HG03442 (cell line): ENCODE measurements at regions not wholly inside any gene's neighbourhood (a gene's known extent, or its start where the extent isn't known, plus 50 kb on each side); places are given as distances from the start of the nearest gene placed in this dataset.

Experiments used
- ATAC-seq: cut with Tn5 transposase; IDR thresholded peaks from one replicate; pipeline ENCODE4 v1.9.1; 2021; ENCODE audit warnings: mild to moderate bottlenecking, moderate library complexity; ENCODE audit not compliant: unreplicated experiment

DNA sequence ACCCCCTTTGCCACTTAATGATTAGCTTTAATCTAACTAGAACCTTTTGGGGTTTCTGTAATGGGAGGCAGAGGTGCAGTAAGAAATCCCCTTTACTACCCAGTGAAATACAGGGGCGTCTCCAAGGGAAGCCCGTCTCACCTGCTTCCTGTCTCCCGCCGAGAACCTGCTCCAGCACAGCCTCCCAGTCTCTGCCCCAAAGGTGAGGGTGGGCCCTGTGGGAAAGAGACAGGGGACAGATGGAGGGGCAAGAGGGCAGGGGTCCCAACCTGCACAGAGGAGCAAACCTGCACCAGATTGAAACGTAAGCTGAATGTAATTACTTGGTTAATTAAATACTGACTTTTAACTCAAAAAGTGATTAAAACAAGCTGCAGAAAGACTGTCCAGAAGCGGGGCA is 474.2 kb upstream of the SULF2 start:
- ATAC-seq = no peak

DNA sequence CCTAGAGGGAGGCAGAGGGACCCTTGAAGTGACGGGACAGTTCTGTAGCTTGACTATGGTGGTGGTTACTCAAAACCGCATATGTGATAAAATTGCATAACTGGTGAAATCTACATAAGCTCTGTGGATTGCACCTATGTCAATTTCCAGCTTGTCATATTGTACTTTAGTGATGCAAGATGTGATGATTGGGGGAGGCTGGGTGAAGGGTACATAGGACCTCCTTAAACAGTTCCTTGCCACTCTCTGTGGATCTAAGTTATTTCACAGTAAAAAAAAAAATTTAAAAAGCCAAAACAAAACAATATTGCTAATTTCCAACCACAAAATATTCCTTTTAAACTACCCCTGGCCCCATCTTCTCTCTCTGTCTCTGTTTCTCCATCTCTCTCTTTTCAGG is 472.6 kb upstream of the SULF2 start:
- no peak for ATAC-seq

DNA sequence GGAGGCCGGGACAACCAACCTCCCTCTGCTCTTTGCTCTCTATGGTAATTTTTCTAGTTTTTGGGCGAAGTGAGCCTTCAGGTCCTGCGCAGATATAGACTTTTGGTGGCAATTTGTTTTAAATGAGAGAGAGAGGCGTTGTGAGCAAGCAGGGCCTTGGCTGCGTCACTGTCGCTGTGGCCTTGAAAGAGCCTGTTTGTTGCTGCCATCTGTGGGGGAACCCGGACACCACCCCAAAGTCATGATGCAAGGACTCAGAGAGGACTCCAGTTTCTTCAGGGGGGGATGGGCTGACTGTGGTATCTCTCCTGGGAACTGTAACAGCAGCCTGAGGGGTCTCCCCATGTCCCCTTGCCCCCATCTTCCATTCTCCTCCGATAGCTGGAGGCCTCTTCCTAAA is 462.7 kb upstream of the SULF2 start:
- ATAC-seq = no peak

DNA sequence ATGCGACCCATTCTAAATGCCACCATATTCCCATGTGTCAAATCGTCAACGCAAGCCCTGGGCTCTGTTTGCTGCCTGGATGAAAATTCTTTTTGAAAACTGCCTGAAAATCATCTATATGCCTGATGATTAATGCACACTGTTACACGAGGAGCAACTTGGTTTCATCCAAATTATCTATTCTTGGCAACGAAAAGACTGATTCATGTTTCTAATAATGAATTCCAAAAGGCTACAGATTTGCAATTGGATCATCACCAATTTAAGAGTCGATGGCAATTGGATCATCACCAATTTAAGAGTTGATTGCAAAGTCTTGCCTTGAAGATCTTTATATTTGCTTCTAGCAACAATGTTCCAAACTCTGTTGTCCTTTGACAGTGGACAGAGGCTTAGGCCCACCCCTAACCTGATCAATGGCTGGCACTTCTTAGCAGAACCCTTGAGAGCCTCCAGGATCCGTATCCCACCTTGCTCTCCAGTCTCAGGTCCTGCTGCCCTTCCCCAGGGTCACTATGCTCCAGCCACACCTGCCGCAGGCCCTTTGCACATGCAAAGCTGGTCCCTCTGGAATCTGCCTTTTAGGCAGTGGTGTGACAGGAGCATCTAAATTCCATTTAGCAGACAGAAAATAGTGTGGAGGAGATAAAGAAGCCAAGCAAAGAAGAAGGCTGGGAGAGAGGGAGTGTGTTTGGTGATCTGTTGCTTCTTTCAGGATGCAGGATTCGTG is 460.9 kb upstream of the SULF2 start:
- no peak for ATAC-seq

DNA sequence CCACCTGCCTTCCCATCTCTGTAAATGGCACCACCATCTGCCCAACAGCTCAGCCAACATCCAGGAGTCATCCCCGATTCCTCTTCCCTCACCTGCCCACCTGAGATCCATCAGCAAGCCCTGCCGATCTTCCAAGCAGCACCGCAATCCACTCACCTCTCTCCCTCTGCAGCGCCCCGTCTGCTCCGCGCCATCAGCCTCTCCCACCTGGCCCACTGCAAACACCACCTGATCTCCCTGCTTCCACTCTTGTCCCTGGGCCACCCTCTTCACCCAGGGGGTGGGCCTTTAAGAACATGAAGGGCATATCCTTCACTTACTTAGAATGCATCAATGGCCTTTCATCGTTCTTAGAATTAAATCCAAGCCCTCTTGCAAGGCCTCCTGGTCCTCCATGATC is 457.3 kb upstream of the SULF2 start:
- no peak for ATAC-seq

DNA sequence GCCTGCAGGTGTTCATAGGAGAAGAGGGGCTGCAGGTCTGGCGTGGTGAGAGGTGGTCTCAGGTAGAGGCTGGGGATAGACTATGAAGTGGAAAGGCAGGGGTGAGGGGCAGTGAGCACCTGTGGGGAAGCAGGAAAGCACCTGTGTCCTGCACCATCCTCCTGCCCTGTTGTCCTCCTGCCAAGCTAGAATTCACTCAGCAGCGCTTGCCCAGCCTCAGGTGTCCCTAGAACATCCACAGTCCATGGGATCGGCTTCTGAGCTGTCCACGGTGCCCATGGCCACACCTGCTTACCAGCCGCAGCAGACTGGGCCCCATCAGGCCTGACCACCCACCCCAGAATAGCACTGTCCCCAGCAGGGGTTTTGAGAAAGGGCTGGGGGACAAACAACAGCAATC is 456.2 kb upstream of the SULF2 start:
- no peak for ATAC-seq

DNA sequence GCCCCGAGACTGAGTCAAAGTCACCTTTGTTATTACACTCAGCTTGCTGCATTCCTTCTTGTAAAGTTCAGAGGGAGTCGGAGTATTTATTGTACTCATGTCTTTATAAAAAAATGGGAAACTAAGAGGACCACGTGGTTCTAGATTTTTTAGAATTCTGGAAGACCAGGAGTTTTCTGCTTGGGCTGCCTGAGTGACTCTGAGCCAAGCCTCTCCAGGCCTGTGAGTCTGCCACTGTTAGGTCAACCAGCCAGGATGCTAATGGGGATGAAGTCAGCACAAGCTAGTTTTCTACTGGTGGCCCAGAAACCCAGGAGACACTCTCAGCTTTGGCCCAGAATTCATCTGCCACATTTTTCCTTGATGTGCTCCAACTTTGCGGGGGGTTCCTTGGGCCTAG is 453.5 kb upstream of the SULF2 start:
- no peak for ATAC-seq

DNA sequence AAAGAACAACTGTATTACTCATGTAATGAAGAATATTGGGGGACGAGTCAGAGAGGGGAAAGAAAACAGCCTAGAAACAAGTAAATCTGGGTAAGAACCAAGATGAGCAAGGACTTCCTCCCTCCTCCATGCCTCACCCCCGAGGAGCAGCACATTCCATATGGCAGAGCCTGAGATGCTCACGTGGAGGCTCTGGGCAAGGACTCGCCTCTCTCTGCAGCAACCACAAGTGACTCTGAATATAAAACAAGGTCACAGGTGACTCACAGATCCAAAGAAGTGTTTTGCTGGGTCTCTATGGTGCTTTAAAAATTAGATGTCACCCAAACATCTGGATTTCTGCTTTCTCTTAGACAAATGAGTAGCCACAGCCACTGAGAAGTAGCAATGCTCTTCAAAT is 453.0 kb upstream of the SULF2 start:
- ATAC-seq = no peak

DNA sequence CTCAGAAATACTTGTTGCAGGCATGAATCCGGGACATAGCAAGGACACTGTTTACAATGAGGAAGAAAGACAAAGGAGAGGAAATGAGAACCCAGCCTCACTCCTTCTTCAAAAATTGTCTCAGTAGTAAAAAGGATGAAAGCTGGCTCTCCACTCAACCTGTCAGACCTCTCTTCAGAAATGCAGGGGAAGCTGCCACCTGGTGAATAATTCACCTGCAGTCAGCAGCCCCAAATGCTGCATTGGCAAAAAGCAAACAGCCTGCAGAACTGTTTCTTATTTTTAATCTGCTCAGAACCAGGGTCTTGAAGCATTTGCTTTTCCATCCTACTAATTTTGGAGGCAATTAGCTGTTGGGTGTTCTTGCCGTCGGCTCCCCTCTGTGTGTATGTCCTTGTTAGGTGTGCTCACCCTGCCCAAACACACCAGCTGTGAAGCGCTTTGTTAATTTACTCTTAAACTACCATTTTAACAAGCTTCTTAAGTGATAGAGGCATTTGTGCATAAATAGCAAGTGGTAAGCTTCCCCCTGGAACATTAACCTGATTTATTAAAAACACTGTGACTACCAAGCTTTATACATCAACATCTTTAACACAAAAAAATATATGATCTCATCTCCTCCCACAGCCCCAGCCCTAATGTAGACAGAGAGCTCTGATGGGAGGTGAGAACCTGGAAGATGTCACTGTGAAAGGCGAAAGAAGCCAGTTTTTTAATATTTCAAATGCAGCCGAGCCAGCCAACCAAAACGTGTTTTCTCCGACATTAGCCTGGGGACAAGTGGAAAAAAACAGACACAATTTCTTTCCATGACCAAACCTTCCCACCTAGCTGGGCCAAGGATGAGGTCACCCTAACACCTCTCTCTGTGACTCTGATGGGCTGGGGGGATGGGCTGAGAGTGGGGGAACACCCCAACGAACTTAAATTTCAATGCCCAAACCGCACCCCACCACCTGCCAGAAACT is 451.0 kb upstream of the SULF2 start:
- no peak for ATAC-seq

DNA sequence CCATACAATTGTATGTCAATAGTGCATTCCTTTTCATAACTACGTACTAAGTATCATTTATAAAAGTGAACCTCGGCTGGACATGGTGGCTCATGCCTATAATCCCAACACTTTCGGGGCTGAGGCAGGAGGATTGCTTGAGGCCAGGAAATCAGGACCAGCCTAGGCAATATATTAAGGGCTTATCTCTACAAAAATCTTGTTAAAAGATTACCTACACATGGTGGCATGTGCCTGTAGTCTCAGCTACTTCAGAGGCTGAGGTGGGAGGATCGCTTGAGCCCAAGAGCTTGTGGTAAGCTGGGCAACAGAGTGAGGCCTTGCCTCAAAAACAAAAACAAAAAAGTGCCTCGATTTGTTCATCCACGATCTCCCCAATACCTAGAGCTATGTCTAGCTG is 449.7 kb upstream of the SULF2 start:
- no peak for ATAC-seq

DNA sequence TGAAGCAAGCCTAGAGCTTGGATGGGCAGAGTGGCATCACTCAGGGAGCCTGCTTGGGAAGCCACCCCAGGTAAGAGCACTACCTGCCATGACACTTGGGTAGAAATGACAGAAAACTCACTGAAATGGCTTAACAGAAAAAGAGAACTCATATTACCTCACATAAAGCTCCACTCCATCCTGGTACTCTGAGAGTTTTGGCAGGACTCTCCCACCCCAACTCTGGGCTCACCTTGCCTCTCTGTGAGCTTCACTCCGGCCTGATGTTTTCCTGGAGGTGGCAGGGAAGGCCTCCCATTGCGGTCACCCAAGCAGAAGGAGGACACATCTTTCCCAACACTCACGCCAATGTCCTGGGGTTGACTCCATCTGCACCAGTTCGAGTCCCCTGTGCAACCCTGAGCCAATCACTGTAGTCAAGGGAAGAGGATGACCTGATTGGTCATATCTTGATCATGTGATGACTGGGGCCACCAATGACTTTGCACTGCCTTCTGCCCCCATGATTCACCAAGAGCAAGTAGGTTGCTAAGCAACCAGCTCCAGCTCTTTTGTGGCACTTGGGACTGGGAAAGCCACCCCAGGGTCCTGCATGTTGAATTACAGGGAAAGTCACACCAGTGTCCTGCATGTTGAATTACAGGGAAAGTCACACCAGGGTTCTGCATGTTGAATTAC is 446.1 kb upstream of the SULF2 start:
- no peak for ATAC-seq

DNA sequence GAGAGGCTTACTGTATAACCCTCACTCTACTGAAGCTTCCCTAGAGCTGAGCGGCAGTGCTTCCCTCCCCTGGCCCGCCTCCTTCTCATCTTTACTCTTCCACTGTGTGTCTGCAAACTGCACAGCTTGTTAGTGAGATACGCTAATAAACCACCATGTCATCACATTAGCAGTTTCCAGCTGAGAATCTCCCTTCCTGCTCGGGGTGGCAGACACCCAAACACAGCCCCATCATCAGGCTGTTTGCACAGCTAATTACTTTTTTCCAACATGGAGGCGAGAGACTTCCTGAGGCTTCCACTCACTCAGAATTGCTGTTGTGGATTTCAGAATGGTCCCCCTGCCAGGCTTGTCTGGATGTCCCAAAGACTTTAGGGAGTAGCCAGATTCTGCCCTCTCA is 444.9 kb upstream of the SULF2 start:
- no peak for ATAC-seq

DNA sequence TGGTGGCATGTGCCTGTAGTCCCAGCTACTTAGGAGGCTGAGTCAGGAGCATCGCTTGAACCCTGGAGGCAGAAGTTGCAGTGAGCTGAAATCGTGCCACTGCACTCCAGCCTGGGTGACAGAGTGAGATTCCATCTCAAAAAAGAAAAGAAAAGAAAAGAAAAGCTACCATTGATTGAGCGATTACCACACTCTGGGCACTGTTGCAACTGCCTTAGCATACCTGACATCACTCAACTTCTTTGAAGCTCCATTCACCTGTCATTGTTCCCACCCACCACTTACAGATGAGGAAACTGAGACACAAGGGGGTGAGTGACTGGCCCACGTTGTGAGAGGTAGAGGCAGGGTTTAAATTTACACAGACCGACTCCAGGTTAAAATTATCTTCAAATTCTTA is 442.1 kb upstream of the SULF2 start:
- no peak for ATAC-seq

DNA sequence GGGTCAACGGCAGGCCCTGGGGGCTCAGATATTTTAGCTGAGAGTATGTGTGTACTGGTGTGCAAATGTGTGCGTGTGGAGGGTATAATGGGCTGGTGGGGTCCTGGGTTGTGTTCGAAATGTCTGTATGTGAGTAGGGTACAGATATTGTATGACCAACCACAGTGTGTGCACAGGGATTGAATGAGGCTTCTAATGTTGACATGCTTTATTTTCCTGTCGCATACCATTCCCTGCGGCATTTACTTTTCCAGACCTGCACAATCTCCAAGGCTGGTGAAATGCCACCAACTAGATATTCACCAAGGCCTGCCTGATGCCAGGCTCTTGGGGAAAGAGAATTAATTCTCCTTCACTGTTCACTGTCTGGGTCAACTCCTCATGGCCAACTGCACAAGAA is 441.4 kb upstream of the SULF2 start:
- no peak for ATAC-seq

DNA sequence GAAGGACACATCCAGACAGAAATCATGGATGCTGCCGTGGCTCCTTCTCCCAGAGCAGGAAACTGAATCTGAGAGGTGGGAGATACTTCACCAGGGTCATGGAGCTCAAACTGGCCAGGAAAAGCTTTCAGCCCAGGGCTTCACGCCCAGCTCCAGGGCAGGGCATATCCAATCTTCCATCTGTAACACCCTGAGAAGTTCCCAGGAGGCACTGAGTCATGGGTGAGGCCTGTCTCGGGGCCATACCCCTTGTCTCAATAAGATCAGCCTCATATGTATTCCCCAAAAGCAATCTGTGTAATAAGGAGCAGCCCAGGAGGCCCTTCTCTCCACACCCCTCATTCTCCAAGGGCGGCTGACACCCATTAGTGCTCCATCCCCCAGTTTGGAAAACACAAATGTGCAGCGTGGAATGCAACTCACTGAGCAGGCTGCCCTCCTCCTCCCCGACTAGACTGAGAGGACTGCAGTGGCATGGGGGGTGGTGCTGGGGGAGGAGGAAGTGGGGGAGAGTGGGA is 439.3 kb upstream of the SULF2 start:
- no peak for ATAC-seq

DNA sequence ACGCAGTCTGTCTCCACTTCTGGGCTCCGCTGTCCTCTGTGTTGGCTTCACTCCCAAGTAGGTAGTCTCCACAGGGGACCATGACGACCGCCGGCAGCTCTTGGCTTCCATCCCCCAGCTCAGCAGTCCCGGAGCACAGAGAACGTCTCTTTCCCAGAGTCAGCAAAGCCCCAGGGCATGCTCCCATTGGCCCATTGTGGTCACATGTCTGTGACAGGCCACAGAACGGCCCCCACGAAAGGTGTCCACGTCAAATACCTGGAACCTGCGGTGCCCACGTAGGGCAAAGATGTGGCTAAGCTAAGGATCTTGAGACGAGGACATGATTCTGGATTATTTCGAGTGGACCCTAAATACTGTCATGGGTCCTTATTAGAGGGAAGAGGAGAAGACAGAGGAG is 438.4 kb upstream of the SULF2 start:
- no peak for ATAC-seq

DNA sequence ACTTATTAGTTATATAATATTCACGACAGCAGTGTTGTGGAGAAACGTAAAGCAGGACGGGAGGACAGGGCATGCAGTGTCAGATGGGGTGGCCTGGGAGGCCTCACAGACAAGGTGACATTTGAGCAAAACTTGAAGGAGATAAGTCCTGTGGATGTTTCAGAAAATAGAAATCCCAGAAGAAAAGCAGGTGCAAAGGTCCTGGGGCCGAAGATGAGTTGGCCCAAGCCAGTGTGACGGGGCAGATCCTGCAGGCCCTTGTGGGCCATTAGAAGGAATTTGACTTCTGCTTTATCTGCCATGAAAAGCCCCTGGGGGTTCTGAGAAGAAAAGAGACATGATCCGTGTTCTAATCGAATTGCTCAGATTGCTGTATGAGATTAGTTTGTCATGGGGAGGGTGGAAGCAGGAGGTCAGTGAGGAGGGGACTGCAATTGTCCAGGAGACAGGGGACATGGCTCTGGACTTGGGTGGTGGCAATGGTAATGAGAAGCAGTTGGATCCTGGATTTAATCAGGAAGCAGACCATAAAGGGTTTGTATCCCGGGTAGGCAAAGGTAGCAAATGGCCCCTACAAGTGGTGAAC is 437.4 kb upstream of the SULF2 start:
- no peak for ATAC-seq

DNA sequence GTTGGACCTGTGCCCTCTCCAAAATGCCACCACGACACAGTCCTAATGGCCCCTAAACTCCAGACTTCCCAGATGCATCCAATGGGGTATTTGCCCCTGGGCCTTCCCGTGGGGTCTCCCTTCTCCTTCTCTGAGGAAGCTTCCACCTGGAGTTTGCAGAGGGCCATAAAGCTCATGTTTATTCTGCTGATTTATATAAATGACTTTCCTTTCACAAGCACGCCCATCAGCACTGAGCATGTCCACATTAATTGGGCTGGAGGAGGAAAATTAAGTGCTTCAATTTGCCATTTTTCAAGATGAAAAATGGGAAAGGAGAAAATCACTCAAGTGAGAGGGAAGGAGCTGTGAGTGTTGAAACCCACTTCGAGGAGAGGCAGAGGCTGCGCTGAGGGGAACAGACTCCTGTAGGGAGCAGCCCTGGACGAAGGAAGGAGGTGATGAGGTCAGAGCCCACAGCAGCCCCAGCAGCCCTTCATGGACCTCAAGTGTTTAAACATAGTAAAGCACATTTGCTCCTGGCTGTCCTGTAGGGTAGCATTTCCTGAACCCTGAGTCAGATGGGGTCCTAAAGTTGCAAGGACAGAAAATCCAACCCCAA is 434.9 kb upstream of the SULF2 start:
- ATAC-seq = no peak

DNA sequence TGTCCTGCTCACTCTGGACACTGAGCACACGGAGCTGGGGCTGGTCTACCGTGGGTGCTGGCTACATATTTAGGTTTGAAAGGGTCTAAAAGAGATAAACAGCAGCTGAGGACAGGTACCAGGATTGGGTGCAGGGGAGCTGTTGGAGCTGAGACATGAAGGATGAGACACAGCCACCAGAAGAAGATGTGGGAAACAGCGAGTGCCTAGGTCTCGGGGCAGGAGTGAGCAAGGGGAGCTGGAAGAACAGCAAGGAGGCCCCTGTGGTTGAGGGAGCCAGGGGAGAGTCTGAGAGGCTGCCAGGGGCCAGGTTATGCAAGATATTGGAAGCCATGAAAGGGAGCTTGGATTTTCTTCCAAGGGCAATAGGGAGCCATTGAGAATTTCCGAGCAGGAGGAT is 434.0 kb upstream of the SULF2 start:
- no peak for ATAC-seq

DNA sequence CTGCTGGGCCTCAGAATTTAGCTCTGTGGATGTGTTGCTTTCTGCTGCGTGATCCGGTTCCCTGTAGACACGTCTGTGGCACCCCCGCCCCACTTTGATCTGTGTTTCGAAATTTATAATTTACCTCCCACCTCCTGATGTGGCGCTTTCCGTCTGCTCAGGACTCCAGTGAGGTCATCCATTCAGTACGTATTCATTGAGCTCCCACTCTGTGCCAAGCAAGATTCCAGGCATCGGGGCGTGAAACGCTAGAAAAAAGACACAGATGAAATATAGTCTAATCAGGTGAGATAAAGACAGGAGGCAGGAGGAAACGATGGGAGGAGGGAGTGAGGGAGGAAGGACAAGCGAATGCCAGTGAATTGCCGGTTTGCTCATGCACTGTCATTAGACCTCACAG is 431.9 kb upstream of the SULF2 start:
- no peak for ATAC-seq

DNA sequence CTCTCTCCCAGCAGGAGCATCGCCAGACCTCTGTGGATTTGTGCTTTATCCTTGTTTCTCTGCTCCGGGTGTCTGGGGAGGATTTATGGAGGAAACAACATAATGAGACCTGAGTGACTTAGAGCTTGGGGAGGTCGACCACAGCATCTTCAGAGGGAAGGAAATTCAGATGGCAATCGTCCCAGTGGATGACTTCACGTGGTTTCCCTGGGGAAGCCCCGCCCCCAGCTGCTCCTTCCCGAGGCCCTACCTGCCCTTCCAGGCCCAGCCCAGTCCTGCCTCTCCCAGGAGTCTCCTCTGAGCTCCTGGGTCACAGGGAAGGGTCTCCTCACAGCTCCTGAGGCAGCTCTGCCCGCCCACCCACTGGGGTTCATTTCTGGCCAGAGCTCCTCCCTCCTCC is 430.3 kb upstream of the SULF2 start:
- no peak for ATAC-seq
